H7 (cell line): ENCODE measurements at regions not wholly inside any gene's neighbourhood (a gene's known extent, or its start where the extent isn't known, plus 50 kb on each side); places are given as distances from the start of the nearest gene placed in this dataset.

Experiments used
- DNase-seq: peaks from one replicate; pipeline ENCODE4 v3.0.0; 2012
- H3K27me3 ChIP-seq: 2 replicates; pipeline ENCODE4 v1.6.0; 2011; ENCODE audit warnings: mild to moderate bottlenecking, low read length; ENCODE audit not compliant: control insufficient read depth, insufficient read depth
- H3K36me3 ChIP-seq: replicated peaks from 2 replicates; pipeline ENCODE4 v1.5.1; 2011; ENCODE audit warnings: low read length; ENCODE audit not compliant: control insufficient read depth, insufficient read depth
- H3K4me3 ChIP-seq: 2 replicates; pipeline ENCODE4 v1.5.1; 2011; ENCODE audit warnings: low read depth, mild to moderate bottlenecking, control low read depth, low read length, moderate library complexity; ENCODE audit not compliant: insufficient read depth

GRCh38 chr2:241924069-241924908 lies 54.8 kb downstream of the RTP5 start:
- Histone ChIP-seq H3K27me3 (no peaks in the 10 kb centered on the region), H3K36me3 (no peaks in the 10 kb centered on the region), H3K4me3 (no peak overlapping the region)
- DNase-seq, result no peak

GRCh38 chr2:241924909-241925250 lies 55.4 kb downstream of the RTP5 start:
- H3K36me3 ChIP-seq, result no peaks in the 10 kb centered on the region
- DNase-seq, result no peak
- no peaks in the 10 kb centered on the region for H3K27me3 ChIP-seq
- no peak overlapping the region for H3K4me3 ChIP-seq

DNA sequence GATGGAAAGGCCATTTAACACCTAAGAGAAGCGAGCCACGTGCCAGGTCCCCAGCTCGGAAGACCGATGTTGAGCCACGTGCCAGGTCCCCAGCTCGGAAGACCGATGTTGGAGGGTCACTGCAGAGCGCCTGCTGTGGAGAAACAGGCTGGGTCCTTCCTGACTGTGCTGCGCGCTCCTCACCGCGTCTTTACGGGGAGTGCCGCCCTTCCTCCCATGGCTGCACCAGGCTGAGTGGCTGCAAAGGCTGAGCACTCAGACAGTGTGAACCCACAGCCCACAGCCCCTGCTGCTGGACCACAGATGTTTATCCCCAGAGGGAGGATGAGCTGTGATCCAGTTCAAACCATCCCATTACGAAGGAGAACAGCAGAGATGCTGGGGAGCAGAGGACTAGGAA lies 55.7 kb downstream of the RTP5 start:
- Histone ChIP-seq H3K27me3 (no peaks in the 10 kb centered on the region), H3K36me3 (no peaks in the 10 kb centered on the region), H3K4me3 (no peak overlapping the region)
- no peak for DNase-seq

DNA sequence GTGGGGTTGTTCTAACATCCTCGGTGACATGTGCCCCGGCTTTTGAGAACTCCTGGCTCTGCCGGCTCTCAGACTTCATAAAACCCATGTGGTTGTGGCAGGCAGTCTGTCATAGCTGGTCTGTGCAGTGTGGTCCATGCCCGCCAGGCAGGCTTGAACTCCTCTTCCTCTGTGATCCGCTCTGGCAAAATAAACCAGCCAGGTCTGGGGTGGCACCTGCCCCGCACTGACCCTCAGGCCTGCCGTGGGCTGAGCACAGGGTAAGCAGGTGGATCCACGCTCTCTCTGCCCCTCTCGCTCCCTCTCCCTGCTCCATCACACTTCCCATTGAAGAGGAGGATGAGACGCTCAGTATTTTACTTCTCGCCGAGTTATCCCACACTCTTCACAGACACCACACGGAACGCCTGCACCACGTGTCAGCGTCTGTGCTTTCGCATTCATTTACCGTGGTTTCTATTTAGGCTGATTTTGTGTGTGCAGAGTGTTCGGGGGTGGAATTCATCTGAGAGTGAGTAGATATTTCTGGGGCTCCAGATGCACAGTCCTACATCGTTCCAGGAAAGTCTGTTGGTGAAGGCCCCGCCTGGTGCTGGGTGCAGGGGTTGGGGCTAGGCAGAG lies 56.4 kb downstream of the RTP5 start:
- Histone ChIP-seq H3K4me3 (no peak overlapping the region), H3K27me3 (no peaks in the 10 kb centered on the region), H3K36me3 (no peaks in the 10 kb centered on the region)
- no peak for DNase-seq

GRCh38 chr2:241926541-241927311 lies 57.2 kb downstream of the RTP5 start:
- Histone ChIP-seq H3K4me3 (no peak overlapping the region), H3K36me3 (no peaks in the 10 kb centered on the region), H3K27me3 (no peaks in the 10 kb centered on the region)
- DNase-seq, result peak; percentile 33

DNA sequence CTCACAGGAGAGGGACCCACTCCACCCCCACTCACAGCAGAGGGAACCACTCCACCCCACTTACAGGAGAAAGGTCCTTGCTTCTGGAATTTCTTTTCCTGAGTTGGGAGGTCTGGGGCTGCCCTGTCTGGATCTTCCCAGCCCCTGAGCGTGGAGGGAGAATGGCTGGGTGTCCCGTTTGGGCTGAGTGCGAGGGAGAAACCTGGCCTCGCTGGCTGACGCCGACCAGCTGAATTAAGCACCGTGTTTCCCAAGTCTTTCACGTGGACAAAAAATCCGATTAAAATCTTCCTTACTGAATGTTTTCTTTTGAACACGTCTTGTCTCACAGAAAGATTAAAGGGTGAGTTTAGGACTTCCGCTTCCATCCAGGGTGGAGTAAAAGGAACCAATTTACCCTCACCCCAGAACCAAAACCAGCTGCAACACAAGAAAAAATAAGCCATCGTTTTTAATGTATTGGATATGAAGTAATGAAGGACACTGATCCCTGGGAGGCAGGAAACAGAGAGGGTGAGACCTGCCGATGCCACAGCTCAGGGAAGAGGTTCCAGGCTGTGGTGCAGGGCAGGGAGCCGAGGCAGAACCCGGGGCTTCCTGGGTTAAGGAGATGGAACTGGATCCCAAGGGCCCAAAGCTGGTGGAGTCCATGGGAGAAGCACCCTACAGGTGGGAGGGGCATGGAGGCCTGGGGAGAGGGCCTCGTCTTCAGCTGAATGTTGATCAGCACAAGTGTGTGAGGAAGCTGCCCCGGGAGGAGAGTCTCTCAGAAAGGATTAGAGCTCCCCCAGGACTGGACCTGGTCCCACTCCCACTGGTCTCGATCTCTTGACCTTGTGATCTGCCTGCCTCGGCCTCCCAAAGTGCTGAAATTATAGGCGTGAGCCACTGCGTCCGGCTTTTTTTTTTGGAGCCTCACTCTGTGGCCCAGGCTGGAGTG lies 60.3 kb downstream of the RTP5 start:
- peak; percentile 50 for DNase-seq

GRCh38 chr2:241931084-241931975 lies 61.8 kb downstream of the RTP5 start:
- Histone ChIP-seq H3K36me3 (no peaks in the 10 kb centered on the region), H3K27me3 (no peaks in the 10 kb centered on the region), H3K4me3 (no peak overlapping the region)
- no peak for DNase-seq

More for the DNA sequence above, 60.3 kb downstream of the RTP5 start:
- Histone ChIP-seq H3K4me3 (no peak overlapping the region), H3K36me3 (no peaks in the 10 kb centered on the region), H3K27me3 (no peaks in the 10 kb centered on the region)

DNA sequence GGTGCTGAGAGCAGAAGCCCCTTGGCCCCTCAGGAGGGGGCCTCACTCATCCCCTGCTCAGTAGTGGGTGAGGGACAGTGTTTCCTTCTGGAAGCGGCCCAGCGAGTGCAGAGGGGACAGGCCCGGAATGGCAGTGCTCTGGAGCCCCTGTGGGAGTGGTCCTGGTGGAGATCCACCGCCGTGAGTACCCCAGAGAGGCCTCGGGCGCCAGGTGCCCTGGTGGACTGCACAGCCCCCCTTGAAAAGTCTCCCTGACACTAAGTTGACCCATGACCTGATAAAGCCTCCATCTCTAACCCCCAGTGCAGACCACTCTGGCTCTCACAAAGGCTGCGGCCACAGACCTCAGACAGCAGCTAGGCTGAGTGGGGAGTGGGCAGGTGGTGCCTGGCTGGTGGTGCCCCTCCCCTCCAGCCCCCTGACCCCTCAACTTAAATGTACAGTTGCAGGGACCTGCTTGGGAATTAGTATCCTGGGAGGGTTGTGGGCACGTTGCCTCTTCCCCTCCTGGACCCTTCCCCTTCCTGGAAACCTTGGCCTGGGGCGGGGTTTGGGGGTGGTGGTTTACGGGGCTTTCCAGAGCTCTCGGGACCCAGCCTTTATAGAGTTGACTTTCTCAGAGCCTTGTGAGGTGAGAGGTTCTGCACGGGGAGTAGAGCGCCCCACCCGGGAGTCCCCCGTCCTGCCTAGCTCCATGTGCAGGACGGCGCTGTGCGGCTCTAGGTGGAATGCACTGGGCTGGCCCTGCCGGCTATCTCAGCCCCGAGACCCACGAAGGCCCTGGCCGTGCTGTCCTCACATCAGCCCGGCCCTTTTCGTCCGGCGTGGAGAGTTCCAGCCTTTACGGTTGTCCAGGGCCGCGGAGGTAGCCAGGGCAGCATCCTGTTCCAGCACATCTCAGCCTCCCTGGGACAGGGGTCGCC lies 62.7 kb downstream of the RTP5 start:
- no peaks in the 10 kb centered on the region for H3K36me3 ChIP-seq
- H3K27me3 ChIP-seq, result no peaks in the 10 kb centered on the region
- DNase-seq, result no peak
- no peak overlapping the region for H3K4me3 ChIP-seq

DNA sequence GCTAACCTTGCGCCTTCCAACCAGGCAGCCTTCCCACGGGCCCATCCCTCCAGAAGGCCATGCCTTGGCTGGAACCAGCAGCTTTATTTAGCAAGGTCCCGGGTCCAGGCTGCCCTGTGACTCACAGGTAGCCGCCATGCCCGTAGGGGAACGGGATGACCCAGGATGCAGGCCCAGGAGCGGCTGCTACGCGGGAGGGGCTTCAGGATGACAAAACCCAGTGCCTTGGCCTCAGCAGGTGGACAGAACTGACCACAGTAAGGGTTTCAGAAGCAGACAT lies 63.3 kb downstream of the RTP5 start:
- no peaks in the 10 kb centered on the region for H3K27me3 ChIP-seq
- H3K4me3 ChIP-seq, result no peak overlapping the region
- H3K36me3 ChIP-seq, result no peaks in the 10 kb centered on the region
- no peak for DNase-seq

GRCh38 chr2:241933179-241933911 lies 63.8 kb downstream of the RTP5 start:
- no peak for DNase-seq
- Histone ChIP-seq H3K36me3 (no peaks in the 10 kb centered on the region), H3K4me3 (no peak overlapping the region), H3K27me3 (no peaks in the 10 kb centered on the region)

DNA sequence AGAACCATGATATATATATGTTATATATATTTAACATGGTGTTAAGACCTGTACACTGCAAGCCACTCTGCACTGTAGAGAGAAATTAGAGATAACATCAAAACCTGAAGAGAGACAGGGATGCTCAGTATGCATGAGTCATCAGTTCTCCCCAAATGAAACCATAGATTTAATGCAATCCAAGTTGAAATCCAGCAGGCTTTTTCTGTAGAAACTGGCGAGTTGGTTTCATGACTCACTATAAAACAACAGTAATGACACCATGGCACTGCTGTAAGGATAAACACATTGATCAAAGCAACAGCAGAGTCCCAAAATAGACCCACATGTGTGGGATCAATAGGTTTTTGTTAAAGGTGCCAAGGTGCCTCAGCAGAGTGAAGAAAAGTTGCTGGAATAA lies 65.8 kb downstream of the RTP5 start:
- Histone ChIP-seq H3K36me3 (no peaks in the 10 kb centered on the region), H3K4me3 (no peak overlapping the region), H3K27me3 (no peaks in the 10 kb centered on the region)
- DNase-seq, result no peak

DNA sequence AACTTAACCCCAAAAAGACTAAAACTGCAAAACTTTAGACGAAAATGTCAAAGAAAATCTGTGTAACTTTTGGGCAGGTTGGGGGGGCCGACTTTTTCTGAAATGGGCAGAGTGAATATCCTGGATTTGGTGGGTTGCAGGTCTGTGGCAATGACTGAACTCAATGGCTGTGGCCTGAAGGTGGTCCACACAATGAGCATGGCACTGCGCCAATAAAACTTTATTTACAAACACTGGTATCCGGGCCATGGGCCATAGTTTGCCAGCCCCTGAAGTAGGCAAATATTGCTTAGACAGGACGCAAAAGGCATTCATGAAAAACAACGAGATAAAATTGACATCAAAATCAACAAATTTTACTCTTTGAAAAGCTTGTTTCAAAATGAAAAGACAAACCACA lies 66.2 kb downstream of the RTP5 start:
- Histone ChIP-seq H3K36me3 (no peaks in the 10 kb centered on the region), H3K27me3 (no peaks in the 10 kb centered on the region), H3K4me3 (no peak overlapping the region)
- DNase-seq, result no peak
